DMS114 treated with DMSO at 0.1 percent for 48 hours (cell line): ENCODE measurements at regions not wholly inside any gene's neighbourhood (a gene's known extent, or its start where the extent isn't known, plus 50 kb on each side); places are given as distances from the start of the nearest gene placed in this dataset.
"Not testable (repeated sequence)": the region's sequence is repeated elsewhere in the genome, so short reads cannot be mapped to it uniquely, and the experiment has no call there.

ENCODE experiments used
- DNase-seq: peaks from one replicate; lab custom pipeline; 2025; ENCODE audit not compliant: unreplicated experiment; lab: John Stamatoyannopoulos, UW

- DNase-seq: not testable (repeated sequence)
Measured at GRCh38 chr2:89286448-89287080, 595.1 kb downstream of the RPIA start.

GRCh38 chr2:89287084-89287483, 595.6 kb downstream of the RPIA start:
- not testable (repeated sequence) for DNase-seq

GRCh38 chr2:89291717-89292298, 600.3 kb downstream of the RPIA start:
- not testable (repeated sequence) for DNase-seq

- DNase-seq: not testable (repeated sequence)
Measured at GRCh38 chr2:89293399-89293798, 601.9 kb downstream of the RPIA start.

GRCh38 chr2:89294335-89294734, 602.9 kb downstream of the RPIA start:
- DNase-seq: not testable (repeated sequence)

GRCh38 chr2:89296820-89297398, 605.4 kb downstream of the RPIA start:
- DNase-seq: not testable (repeated sequence)

GRCh38 chr2:89299196-89299595, 607.7 kb downstream of the RPIA start:
- not testable (repeated sequence) for DNase-seq

GRCh38 chr2:89305623-89306022, 614.1 kb downstream of the RPIA start:
- not testable (repeated sequence) for DNase-seq

- DNase-seq: not testable (repeated sequence)
Measured at GRCh38 chr2:89306869-89307637, 615.6 kb downstream of the RPIA start.

- DNase-seq: not testable (repeated sequence)
Measured at GRCh38 chr2:89318990-89319389, 627.5 kb downstream of the RPIA start.

GRCh38 chr2:89325894-89326293, 634.4 kb downstream of the RPIA start:
- not testable (repeated sequence) for DNase-seq

- not testable (repeated sequence) for DNase-seq
Measured at GRCh38 chr2:89326455-89326854, 635.0 kb downstream of the RPIA start.

GRCh38 chr2:89328790-89329189, 637.3 kb downstream of the RPIA start:
- DNase-seq: not testable (repeated sequence)
